HepG2 (cell line): ENCODE measurements at regions not wholly inside any gene's neighbourhood (a gene's known extent, or its start where the extent isn't known, plus 50 kb on each side); places are given as distances from the start of the nearest gene placed in this dataset.

Experiments
- BCL6 ChIP-seq: IDR thresholded peaks from 2 replicates; pipeline ENCODE4 v1.6.1; 2016; ENCODE audit warnings: missing genetic modification reagents, missing compliant biosample characterization
- BHLHE40 ChIP-seq: IDR thresholded peaks from 2 replicates; pipeline ENCODE4 v1.6.1; 2011; ENCODE audit warnings: low read length, improper control_type of control experiment
- EP300 ChIP-seq, 3 experiments: sonication (generic) in 1 of 3; formaldehyde crosslinking in 1 of 3; IDR thresholded peaks; 2 replicates each; pipeline versions ENCODE4 v1.5.1 to v1.6.1; 2011 to 2020; ENCODE audit warnings: low read depth in 2 of 3, low read length in 2 of 3, borderline replicate concordance in 1 of 3, improper control_type of control experiment in 1 of 3, mild to moderate bottlenecking in 1 of 3, missing genetic modification reagents in 1 of 3, moderate library complexity in 1 of 3
- GFI1 ChIP-seq: sonication (generic); formaldehyde crosslinking; IDR thresholded peaks from 2 replicates; pipeline ENCODE4 v1.5.0; 2020; ENCODE audit warnings: missing genetic modification reagents, mild to moderate bottlenecking, borderline replicate concordance
- HHEX ChIP-seq: IDR thresholded peaks from 2 replicates; pipeline ENCODE4 v1.6.1; 2016; ENCODE audit warnings: control low read depth
- HNRNPH1 ChIP-seq: fragments of 200-400 bp; formaldehyde crosslinking; optimal IDR thresholded peaks from 2 replicates; pipeline ENCODE3; 2017; ENCODE audit warnings: mild to moderate bottlenecking, low read depth, low read length
- MLLT10 ChIP-seq: sonication (generic); formaldehyde crosslinking; IDR thresholded peaks from 2 replicates; pipeline ENCODE4 v1.4.0; 2020; ENCODE audit warnings: missing genetic modification reagents
- NPAS2 ChIP-seq: sonication (generic); formaldehyde crosslinking; IDR thresholded peaks from 2 replicates; pipeline ENCODE4 v1.8.0; 2022; ENCODE audit warnings: mild to moderate bottlenecking, missing genetic modification reagents, borderline replicate concordance
- PITX1 ChIP-seq: sonication (generic); formaldehyde crosslinking; IDR thresholded peaks from 2 replicates; pipeline ENCODE4 v1.5.1; 2020; ENCODE audit warnings: mild to moderate bottlenecking, missing genetic modification reagents
- THAP11 ChIP-seq: IDR thresholded peaks from 2 replicates; pipeline ENCODE4 v1.6.1; 2016; ENCODE audit warnings: missing biosample characterization, missing genetic modification reagents
- ZNF510 ChIP-seq: sonication (generic); formaldehyde crosslinking; IDR thresholded peaks from 2 replicates; pipeline ENCODE4 v1.4.0; 2020; ENCODE audit warnings: low read depth, mild to moderate bottlenecking, missing genetic modification reagents
- ZNF775 ChIP-seq: sonication (generic); formaldehyde crosslinking; IDR thresholded peaks from 2 replicates; pipeline ENCODE4 v1.4.0; 2020; ENCODE audit warnings: missing genetic modification reagents, mild to moderate bottlenecking, moderate library complexity, borderline replicate concordance
- TF ChIP-seq, protein P1 (sequence below): IDR thresholded peaks from 2 replicates; pipeline ENCODE4 v1.6.1; 2016; ENCODE audit warnings: low read depth, missing genetic modification reagents, missing compliant biosample characterization
- TF ChIP-seq, protein P2 (sequence below): IDR thresholded peaks from 2 replicates; pipeline ENCODE4 v1.4.0; 2020; ENCODE audit warnings: mild to moderate bottlenecking, missing genetic modification reagents
- TF ChIP-seq, protein P3 (sequence below), 2 experiments: fragments of 450-650 bp in 1 of 2; sonication (generic) in 1 of 2; formaldehyde crosslinking; IDR thresholded peaks; 2 replicates each; pipeline versions ENCODE4 v1.5.0 to v1.8.0; 2020 to 2022; ENCODE audit warnings: mild to moderate bottlenecking in 1 of 2, missing genetic modification reagents in 1 of 2
- TF ChIP-seq, protein P4 (sequence below): sonication (generic); formaldehyde crosslinking; IDR thresholded peaks from 2 replicates; pipeline ENCODE4 v1.4.0; 2020; ENCODE audit warnings: missing genetic modification reagents

- TF ChIP-seq, protein P1, sequence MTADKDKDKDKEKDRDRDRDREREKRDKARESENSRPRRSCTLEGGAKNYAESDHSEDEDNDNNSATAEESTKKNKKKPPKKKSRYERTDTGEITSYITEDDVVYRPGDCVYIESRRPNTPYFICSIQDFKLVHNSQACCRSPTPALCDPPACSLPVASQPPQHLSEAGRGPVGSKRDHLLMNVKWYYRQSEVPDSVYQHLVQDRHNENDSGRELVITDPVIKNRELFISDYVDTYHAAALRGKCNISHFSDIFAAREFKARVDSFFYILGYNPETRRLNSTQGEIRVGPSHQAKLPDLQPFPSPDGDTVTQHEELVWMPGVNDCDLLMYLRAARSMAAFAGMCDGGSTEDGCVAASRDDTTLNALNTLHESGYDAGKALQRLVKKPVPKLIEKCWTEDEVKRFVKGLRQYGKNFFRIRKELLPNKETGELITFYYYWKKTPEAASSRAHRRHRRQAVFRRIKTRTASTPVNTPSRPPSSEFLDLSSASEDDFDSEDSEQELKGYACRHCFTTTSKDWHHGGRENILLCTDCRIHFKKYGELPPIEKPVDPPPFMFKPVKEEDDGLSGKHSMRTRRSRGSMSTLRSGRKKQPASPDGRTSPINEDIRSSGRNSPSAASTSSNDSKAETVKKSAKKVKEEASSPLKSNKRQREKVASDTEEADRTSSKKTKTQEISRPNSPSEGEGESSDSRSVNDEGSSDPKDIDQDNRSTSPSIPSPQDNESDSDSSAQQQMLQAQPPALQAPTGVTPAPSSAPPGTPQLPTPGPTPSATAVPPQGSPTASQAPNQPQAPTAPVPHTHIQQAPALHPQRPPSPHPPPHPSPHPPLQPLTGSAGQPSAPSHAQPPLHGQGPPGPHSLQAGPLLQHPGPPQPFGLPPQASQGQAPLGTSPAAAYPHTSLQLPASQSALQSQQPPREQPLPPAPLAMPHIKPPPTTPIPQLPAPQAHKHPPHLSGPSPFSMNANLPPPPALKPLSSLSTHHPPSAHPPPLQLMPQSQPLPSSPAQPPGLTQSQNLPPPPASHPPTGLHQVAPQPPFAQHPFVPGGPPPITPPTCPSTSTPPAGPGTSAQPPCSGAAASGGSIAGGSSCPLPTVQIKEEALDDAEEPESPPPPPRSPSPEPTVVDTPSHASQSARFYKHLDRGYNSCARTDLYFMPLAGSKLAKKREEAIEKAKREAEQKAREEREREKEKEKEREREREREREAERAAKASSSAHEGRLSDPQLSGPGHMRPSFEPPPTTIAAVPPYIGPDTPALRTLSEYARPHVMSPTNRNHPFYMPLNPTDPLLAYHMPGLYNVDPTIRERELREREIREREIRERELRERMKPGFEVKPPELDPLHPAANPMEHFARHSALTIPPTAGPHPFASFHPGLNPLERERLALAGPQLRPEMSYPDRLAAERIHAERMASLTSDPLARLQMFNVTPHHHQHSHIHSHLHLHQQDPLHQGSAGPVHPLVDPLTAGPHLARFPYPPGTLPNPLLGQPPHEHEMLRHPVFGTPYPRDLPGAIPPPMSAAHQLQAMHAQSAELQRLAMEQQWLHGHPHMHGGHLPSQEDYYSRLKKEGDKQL (CRISPR knock-in tag): no peak
- TF ChIP-seq, protein P2, sequence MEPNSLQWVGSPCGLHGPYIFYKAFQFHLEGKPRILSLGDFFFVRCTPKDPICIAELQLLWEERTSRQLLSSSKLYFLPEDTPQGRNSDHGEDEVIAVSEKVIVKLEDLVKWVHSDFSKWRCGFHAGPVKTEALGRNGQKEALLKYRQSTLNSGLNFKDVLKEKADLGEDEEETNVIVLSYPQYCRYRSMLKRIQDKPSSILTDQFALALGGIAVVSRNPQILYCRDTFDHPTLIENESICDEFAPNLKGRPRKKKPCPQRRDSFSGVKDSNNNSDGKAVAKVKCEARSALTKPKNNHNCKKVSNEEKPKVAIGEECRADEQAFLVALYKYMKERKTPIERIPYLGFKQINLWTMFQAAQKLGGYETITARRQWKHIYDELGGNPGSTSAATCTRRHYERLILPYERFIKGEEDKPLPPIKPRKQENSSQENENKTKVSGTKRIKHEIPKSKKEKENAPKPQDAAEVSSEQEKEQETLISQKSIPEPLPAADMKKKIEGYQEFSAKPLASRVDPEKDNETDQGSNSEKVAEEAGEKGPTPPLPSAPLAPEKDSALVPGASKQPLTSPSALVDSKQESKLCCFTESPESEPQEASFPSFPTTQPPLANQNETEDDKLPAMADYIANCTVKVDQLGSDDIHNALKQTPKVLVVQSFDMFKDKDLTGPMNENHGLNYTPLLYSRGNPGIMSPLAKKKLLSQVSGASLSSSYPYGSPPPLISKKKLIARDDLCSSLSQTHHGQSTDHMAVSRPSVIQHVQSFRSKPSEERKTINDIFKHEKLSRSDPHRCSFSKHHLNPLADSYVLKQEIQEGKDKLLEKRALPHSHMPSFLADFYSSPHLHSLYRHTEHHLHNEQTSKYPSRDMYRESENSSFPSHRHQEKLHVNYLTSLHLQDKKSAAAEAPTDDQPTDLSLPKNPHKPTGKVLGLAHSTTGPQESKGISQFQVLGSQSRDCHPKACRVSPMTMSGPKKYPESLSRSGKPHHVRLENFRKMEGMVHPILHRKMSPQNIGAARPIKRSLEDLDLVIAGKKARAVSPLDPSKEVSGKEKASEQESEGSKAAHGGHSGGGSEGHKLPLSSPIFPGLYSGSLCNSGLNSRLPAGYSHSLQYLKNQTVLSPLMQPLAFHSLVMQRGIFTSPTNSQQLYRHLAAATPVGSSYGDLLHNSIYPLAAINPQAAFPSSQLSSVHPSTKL (CRISPR knock-in tag): peak; percentile 46; the same call in 1 of the 2 replicates
- TF ChIP-seq, protein P3, sequence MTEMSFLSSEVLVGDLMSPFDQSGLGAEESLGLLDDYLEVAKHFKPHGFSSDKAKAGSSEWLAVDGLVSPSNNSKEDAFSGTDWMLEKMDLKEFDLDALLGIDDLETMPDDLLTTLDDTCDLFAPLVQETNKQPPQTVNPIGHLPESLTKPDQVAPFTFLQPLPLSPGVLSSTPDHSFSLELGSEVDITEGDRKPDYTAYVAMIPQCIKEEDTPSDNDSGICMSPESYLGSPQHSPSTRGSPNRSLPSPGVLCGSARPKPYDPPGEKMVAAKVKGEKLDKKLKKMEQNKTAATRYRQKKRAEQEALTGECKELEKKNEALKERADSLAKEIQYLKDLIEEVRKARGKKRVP (CRISPR knock-in tag; IDR thresholded peaks at IDR 0.05): peak in 1 of 2 experiments; percentile 83; a peak in 2 of 4 replicates
- TF ChIP-seq, protein P4, sequence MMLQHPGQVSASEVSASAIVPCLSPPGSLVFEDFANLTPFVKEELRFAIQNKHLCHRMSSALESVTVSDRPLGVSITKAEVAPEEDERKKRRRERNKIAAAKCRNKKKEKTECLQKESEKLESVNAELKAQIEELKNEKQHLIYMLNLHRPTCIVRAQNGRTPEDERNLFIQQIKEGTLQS (CRISPR knock-in tag): 0 out of 2 replicates have a peak, but pooled peaks have one; percentile 18
- TF ChIP-seq BCL6 (peak; percentile 34; the same call in 1 of the 2 replicates), PITX1 (CRISPR knock-in tag) (no peak), THAP11 (0 out of 2 replicates have a peak, but pooled peaks have one; percentile 29), HHEX (CRISPR knock-in tag) (peak; percentile 85), ZNF510 (CRISPR knock-in tag) (no peak), HNRNPH1 (no peak), GFI1 (CRISPR knock-in tag) (no peak), EP300 (IDR thresholded peaks at IDR 0.05; ENCODE audit: low read depth in 2 of 2, low read length in 2 of 2) (peak in 1 of 2 experiments; percentile 26; a peak in 1 of 4 replicates), EP300 (CRISPR knock-in tag; IDR thresholded peaks at IDR 0.05; ENCODE audit: borderline replicate concordance) (no peak; the same call in 1 of the 2 replicates), NPAS2 (CRISPR knock-in tag) (no peak), MLLT10 (CRISPR knock-in tag) (no peak), ZNF775 (CRISPR knock-in tag) (no peak), BHLHE40 (peak; percentile 92)
These were observed 255.5 kb downstream of the UACA start (continued) for GRCh38 chr15:70507772-70508371.
